ENCODE measurements at regions not wholly inside any gene's neighbourhood (a gene's known extent, or its start where the extent isn't known, plus 50 kb on each side); places are given as distances from the start of the nearest gene placed in this dataset.

DNA sequence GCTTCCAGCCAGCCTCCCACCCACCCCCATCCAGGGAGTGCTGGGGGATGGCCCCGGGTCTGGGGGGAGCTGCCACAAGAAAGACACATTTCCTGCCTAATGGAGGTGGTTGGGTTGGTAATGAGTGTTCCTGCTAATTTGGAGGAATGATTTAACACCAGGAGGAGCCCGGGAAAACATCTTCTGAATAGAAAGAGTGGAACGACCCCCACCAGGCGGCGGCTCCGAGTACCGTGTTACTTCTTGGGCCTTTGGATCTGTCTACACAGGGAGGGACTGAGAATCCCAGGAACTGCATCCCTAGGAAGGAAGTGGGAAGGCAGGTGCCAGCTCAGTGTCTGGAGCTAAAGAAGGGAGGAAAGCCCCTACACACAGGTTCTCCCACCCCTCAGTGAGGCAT lies 64.6 kb downstream of the TSPAN17 start:
- DNase-seq, result no peak
- in situ Hi-C loops (cut with MboI; ENCODE audit: low pct_unique_long_range_greater_than_20kb, low sequenced_read_pairs), result no loop called here

DNA sequence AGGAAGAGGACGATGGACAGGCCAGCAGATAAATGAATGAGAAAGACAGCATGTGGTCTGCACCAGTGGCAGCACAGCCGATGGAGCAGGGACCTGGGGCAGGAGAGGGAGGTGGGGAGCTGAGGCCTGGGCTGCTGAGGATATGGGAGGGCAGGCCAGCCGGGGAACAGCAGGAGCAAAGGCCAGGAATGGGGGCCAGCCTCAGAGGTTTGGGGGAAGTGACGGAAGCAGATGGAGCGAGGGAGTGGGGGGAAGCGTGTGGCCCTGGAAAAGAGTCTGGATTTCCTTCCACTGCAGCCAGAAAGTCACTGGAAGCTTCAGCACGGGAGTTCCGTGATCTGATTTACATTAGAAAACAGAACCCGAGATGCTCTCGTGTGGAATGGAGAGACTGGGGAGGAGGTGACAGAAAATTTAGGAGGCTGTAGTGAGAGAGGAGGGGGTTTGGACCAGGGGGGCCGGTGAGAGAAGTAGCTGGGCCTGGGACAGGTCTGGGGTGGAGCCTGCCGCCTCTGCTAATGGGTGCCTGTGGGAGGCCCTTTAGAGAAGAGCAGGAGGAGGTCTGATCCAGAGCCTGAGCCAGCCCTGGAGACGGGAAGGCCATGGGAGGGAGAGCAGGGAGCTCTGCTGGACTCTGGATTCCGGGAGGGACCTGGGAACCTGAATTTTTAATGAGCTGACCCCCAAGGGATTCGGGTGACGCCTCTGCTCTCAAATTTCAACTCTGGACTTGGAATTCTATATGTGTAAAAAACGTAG lies 65.4 kb downstream of the TSPAN17 start:
- in situ Hi-C loops (cut with MboI; ENCODE audit: low pct_unique_long_range_greater_than_20kb, low sequenced_read_pairs), result no loop called here
- DNase-seq, result no peak

DNA sequence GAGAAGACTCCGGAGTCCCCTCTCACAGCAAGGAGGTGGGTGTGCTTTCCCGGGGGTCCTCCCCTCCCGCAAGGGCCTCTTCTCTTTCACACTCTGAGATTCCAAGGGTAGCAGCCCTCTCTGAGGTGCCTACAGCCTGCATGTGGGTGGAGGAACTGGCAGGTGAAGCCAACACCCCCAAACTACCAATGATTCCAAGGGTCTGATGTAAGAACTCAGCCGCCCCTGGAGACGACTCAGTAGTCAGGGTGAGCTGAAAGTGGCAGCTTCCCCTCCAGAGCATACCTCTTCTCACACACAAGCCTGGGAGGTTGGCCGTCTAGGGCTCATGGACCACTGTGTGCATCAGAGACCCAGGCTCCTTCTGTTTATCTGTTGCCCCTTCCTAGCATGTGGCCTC lies 66.1 kb downstream of the TSPAN17 start:
- DNase-seq, result no peak
- in situ Hi-C loops (cut with MboI; ENCODE audit: low pct_unique_long_range_greater_than_20kb, low sequenced_read_pairs), result no loop called here

DNA sequence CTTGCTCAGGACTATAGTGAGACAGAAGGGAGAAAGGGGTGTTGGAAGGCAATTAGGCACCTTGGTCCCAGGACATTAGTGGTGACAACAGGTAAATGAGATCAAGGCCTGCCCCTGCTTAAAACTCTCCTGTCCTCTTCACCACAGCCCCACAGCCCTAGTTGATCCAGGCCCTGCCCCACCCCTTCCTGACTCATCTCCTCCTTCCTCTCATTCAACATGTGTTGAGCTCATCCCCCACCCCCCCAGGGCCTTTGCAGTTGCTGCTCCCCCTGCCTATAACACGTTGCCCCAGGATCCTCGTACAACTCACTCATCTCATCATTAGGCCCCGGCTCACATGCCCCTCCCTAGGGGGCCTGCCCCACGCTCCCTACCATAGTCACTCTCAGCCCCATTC lies 66.8 kb downstream of the TSPAN17 start:
- DNase-seq, result no peak
- in situ Hi-C loops (cut with MboI; ENCODE audit: low pct_unique_long_range_greater_than_20kb, low sequenced_read_pairs), result no loop called here

DNA sequence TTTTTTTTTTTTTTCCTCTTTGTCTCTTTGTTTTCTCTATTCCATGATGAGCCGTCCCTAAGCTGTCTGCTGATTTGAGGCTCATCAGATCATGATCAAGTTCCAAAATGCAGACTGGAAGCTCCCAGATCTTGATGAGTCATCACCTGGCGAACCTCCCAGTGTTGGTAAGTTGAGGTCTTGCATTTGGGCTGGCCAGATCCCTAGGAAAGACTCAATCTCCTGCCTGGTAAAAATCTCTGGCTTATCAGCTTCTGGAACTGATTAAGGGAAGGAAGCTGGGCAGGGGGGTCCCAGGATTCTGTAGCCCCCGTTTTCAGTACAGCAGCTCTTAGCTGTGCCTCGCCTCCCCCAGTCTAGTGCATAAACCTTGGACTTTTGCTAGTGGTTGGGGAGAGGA lies 69.0 kb downstream of the TSPAN17 start:
- in situ Hi-C loops (cut with MboI; ENCODE audit: low pct_unique_long_range_greater_than_20kb, low sequenced_read_pairs), result no loop called here
- no peak for DNase-seq

DNA sequence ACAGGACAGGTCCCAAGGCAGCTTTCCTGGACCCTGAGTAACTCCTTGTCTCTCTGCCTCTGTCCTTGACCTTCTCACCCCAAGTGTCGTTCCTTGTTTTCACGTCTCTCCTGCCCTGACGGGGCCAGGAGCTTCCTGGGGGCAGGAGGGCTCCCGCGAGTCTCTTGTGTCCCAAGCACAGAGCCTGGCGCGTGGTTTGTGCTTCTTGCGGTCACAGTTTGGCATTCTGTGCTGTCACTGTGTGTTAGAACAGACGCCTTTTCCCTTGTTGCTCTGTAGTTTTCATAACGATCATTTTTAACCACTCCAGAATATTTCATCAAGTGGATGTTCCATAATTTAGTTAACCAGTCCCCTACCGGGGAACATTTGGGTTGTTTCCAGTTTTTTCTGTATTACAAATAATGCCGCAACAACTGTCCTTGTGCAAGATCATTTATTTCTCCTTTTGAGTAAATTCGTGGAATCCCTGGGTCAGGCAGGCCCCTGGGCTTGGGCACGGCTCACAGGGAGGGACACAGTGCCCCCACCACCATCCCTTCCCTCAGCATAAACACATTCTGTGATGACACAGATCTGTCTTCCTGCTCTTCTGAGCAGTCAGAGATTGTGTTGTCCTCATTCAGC lies 71.9 kb downstream of the TSPAN17 start:
- no peak for DNase-seq
- in situ Hi-C loops (cut with MboI; ENCODE audit: low pct_unique_long_range_greater_than_20kb, low sequenced_read_pairs), result no loop called here

DNA sequence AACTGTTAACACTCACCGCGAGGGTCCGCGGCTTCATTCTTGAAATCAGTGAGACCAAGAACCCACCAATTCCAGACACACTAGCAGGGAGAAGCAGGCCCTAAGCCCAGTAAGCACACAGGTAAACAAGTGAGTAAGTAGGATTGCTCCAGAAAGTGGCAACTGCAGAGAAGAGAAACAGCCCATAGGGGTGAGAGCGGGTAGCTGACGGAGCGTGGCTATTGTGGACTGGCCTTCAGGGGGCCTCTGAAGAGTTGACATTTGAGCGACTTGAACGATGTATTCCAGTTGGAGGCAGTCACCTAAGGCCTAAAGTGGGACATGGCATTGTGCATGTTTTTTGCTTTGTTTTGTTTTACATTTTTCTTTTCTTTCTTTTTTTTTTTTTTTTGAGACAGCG lies 74.2 kb downstream of the TSPAN17 start:
- DNase-seq, result no peak
- in situ Hi-C loops (cut with MboI; ENCODE audit: low pct_unique_long_range_greater_than_20kb, low sequenced_read_pairs), result no loop called here

DNA sequence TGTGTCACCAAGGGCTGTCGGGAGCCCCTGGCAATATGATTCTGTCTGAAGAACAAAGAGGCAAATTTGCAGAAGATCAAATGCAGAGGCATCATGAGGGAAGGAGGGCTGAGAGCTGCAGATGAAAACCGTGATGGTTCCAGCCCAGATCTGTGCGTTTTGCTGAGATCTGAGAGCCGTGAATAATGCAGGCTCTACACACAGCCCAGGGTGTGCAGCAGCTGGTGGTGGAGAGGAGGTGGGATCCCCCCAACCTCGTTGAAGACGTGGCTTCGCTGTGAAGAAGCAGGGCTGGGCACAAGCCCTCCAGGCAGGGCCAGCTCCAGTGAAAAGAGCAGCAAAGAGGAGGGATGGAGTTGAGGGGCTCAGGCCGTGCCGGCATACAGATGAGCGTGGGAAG lies 75.5 kb downstream of the TSPAN17 start:
- in situ Hi-C loops (cut with MboI; ENCODE audit: low pct_unique_long_range_greater_than_20kb, low sequenced_read_pairs), result no loop called here
- no peak for DNase-seq

DNA sequence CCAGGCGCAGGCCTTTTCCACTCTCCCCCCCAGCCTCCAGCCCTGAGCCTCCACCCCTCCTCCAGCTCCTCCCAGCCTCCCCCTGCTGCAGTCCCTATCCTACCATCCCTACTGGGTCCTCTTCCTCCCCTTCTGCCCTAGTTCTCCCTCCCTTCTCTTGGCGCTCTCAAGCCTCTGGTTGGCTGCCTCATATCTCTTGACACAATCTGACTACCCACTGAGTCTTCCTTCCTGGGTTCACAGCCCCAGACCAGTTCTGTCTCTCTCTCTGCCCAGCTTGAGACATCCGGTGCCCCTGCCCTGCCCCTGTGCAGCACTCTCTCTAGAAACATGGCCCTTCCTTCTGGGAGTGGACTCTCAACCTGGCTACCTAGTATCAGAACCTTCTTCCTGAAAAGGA lies 76.2 kb downstream of the TSPAN17 start:
- DNase-seq, result no peak
- in situ Hi-C loops (cut with MboI; ENCODE audit: low pct_unique_long_range_greater_than_20kb, low sequenced_read_pairs), result no loop called here

DNA sequence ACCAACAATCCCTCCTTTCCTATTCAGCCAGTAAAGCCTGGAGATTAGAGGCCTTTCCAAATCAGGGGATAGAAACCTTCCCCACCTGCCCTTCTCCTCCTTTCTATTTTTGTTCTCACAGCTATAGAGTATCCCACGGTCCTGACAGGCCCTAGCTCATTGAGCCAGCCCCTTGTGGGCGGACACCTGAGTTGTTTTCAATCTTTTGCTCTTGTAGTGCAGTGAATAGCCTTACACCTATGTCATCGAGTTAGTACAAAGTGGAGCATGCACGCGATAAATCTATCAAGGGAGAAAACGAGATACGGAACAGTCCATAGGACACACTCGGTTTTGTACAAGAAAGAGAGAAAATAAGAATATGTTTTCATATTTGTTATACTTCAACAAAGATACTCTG lies 77.2 kb downstream of the TSPAN17 start:
- no peak for DNase-seq
- in situ Hi-C loops (cut with MboI; ENCODE audit: low pct_unique_long_range_greater_than_20kb, low sequenced_read_pairs), result no loop called here

DNA sequence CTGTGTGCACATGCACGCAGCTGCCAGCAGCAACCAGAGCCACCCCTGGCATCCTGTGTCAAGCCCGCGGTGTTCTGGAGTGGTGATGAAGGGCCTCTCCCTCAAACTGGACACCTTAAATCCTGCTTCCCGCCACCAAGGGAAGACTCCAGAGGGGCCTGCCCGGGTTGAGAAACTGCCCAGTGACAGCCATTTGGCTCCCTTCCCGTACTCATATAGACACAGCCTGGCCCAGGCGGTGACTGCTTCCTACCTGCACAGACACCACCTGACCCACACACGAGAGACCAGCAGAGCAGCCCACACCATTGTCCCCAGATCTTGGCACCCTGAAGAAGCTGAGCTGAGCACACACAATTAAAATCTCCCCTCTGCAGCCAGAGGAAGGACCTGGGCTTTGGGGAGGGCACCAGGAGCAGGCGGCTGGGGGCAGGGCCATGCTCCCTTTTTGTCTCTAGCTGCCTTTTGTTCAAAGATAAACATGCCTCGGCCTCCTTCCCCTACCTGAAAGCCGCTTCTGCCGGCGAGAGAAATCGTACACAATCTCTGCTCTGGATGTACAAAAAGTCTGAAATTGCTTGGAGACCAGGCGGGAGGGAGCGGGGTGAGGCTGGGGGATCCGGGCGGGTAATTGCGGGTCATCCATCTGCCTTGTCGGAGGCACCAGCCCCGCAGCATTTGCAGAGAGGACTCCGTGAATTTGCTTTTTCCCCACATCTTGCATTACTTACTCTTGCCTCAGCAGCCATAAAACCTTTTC lies 78.4 kb downstream of the TSPAN17 start:
- no peak for DNase-seq
- in situ Hi-C loops (cut with MboI; ENCODE audit: low pct_unique_long_range_greater_than_20kb, low sequenced_read_pairs), result no loop called here

DNA sequence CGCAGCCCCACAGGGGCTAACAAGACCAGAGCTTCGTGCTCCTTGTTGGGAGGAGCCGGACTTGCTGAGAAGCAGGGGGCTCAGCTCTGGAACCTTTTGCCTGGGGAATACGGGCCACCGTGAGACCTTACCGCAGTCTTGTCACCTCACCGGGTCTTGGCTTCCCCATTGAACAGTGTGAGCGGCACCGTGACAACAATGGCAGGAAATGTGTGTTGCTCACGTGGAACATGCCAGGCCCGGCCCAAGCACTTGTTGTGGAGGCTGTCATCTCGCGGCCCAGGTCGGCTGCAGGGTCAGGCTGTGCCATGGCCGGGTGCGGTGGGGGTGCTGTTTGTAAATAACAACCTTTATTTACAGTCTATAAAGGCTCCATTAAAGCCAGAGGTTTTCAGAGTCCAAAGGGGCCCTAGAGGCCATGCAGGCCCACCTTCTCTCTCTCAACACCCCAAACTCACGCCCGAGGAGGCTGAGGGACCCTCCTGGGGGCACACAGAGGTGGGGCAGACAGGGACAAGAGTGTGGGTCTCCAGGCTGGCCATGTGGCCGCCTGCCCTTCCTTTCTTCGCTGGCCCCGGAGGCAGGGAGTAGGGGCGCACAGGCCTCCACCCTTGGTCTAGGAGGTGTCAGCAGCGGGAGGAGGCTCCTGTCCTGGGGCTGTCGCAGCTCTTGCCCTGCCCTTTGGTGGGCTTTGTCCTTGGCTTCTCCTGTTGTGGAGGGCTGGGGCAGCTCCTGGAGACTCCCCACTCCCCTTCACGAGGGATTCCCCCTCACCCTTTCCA lies 79.7 kb downstream of the TSPAN17 start:
- in situ Hi-C loops (cut with MboI; ENCODE audit: low pct_unique_long_range_greater_than_20kb, low sequenced_read_pairs), result no loop called here

DNA sequence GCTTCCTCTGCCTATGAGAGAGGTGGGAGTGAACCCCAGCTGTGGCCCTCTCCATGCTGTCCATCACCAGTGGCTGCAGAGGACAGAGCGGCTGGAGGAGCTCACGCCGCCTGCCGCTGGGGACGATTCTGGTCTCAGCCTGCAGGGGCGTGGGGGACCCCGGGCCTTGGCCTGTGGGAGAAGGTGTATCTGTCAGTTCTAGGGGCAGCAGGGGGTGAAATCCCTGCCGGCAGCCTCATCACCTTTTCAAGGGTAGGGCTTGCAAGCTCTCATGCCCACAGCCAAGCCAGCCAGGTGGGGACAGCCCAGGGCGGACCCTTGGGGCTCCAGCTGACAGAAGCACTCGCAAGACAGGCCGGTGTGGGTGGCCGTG lies 80.2 kb downstream of the TSPAN17 start:
- in situ Hi-C loops (cut with MboI; ENCODE audit: low pct_unique_long_range_greater_than_20kb, low sequenced_read_pairs), result no loop called here
- DNase-seq, result no peak

More for the DNA sequence above, 79.7 kb downstream of the TSPAN17 start:
- no peak for DNase-seq

DNA sequence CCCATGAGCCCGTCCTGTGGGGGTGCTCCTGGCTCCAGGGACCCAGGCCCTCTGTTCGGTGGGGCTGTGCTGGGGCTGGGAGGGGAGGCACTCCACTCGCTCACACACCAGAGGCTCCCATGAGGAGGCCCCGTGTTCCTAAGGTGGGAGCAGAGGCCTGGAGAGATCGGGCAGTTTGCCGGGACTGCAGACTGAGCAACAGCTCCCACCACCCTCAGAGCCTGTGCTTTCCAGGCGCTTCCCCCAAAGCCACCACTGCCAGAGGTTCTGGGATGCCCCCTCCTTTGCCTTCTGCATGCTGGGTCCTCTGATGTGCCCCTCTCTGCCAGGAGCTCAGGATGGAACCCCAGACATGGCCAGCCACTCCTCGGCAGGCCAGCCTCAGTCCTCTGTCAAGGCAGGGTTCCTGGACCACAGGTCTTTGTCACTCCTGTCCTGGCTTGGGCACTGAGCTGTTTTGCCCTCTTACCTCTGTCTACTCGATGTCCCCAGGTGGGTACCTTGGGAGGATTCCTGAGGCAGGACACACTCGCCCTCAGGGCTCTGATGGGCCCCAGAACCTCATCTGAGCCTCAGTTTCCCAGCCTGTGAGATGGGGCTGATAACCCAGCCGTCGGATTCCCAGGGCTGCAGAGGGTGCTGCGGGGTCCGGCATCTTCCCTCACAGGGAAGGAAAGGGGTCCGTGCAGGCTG lies 80.8 kb downstream of the TSPAN17 start:
- DNase-seq, result no peak
- in situ Hi-C loops (cut with MboI; ENCODE audit: low pct_unique_long_range_greater_than_20kb, low sequenced_read_pairs), result no loop called here

DNA sequence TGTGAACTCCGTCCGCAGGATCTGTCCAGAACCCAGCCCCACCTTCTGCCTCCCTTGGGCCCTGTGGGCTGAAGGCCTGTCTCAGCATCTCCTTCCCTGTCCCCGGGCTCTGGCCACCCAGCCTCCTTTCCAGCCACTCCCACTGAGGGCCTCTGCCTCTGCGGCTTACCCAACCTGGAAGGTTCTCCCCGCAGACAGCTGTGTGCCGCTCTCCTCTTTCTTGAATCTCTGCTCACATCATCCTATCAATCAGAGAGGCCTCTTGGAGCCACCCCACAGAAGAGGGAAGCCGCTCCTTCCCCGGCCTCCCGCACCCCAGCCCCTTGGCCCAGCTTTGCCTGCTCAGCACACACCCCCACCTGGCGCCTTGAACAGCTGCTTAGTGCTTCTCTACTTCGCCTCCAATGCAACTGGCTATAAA lies 81.5 kb upstream of the UNC5A start:
- no peak for DNase-seq
- in situ Hi-C loops (cut with MboI; ENCODE audit: low pct_unique_long_range_greater_than_20kb, low sequenced_read_pairs), result no loop called here

DNA sequence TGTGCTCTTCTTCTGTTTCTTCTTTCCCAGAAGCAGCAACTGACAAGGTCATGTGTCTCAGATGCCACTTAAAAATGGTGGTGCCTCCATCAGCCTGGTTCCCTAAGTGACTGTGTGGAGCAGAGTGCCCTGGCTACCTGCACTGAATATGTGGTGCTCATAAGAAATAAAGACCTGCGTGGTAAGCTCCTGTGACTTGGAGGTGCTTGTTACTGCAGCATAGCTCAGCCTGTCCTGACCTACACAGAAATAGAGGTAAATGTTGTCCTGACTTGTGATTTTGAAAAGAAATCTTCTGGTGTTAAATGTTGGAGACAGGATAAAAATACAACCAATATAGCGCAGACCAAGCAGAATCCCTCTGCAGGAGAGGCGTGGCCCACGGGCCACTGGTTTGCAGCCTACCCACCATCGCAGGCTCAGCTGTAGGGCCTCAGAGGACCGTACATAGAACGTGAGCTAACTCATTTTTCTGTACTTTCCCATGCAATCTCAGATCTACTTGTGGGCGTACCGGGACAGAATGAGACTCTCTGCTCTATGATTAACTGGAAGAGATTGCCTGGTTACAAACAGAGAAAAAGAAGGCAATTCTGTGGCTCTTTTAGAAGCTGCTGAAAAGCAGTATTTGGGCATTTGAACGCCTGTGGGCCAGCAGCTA lies 79.4 kb upstream of the UNC5A start:
- no peak for DNase-seq
- in situ Hi-C loops (cut with MboI; ENCODE audit: low pct_unique_long_range_greater_than_20kb, low sequenced_read_pairs), result no loop called here

DNA sequence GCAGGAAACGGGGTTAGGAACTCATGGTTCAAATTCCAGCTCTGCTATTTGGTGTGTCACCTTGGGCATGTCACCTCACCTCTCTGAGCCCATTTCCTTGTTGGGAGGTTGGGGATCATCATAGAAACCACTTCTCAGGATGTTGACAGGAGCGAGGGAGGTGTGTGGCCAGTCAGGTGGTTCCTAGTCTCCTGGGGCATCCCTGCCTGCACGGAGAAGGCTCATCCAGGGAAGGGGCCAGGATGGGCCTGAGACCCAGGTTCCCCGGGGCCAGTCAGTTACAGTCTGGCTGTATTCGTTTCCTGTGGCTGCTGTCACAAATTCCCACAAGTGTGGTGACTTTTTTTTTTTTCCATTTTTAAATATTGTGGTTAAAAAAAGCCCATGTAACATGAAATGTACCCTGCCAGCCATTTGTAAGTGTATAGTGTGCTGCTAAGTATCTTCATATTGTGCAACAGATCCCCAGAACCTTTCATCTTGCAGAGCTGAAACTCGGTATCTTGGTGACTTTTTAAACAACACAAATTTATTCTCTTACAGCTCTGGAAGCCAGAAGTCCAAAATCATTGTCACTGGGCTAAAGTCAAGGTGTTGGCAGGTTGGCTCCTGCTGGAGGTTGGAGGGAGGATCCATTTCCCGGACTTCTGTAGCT lies 78.7 kb upstream of the UNC5A start:
- no peak for DNase-seq
- in situ Hi-C loops (cut with MboI; ENCODE audit: low pct_unique_long_range_greater_than_20kb, low sequenced_read_pairs), result no loop called here

DNA sequence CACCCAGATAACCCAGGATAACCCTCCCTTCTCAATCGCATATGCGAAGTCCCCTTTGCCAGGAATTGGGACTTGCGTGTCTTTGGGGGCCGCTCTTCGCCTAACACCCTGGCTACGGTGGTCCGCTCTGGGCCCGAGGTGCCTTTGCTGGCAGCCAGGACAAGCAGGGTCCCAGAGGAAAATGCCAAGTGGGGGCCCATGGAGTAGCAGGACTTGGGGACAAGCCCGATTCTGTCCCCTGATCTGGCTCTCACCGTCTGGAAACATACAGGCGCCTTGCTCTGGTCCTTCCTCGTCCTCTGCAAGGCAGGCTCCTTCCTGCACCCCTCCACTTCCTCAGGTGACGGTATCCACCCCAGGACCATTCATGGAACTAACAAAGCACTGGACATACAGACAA lies 78.1 kb upstream of the UNC5A start:
- DNase-seq, result no peak
- in situ Hi-C loops (cut with MboI; ENCODE audit: low pct_unique_long_range_greater_than_20kb, low sequenced_read_pairs), result no loop called here

Measured in KBM-7 (cell line).